ENCODE measurements at regions not wholly inside any gene's neighbourhood (a gene's known extent, or its start where the extent isn't known, plus 50 kb on each side); places are given as distances from the start of the nearest gene placed in this dataset.

DNA sequence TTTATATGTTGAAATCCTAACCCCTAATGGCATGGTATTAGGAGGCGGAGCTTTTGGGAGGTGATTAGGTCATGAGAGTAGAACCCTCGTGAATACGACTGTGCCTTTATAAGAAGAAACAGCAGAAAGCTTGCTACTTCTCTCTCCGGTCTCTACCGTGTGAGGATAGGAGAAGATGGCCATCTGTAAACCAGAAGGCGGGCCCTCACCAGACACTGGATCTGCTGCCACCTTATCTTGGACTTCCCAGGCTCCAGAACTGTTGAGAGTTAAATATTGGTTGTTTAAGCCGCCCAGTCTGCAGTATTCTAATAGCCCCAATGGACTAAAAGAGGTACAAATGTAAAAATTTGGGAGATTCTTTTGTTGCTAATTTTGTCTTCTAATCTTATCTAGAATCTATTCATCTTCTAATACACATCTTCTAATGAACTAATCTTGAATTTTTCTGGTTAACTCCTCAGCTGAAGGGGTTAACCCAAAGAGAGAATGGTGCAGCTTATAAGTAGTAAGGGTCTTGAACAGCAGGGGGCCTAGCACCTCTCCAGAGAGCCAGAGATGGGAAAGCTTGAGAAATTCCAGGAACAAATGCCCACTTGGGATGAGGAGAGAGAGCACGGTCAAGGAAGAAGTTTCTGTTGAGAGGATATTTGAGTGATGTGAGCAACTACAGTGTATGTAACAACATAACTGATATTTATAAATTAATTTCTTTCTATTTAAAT lies 264.0 kb upstream of the GRIP1 start:
- Histone ChIP-seq H2BK5ac (ENCODE audit: insufficient read length, low read length) (no peak overlapping the region), H3K79me1 (ENCODE audit: insufficient read depth, low read depth, low read length, poor library complexity, severe bottlenecking) (no peaks in the 10 kb centered on the region), H3K27ac (ENCODE audit: insufficient read length, low read depth, low read length) (no peak overlapping the region), H3K23me2 (ENCODE audit: insufficient read length, low read depth, low read length, poor library complexity, severe bottlenecking) (no peaks in the 10 kb centered on the region), H2BK20ac (ENCODE audit: low read depth, low read length, poor library complexity, severe bottlenecking) (no peak overlapping the region), H3K18ac (ENCODE audit: insufficient read length, low read depth, low read length) (no peak overlapping the region), H3K14ac (ENCODE audit: insufficient read depth, low read length) (no peak overlapping the region), H4K91ac (ENCODE audit: insufficient read length, low read depth, low read length) (no peak overlapping the region), H4K5ac (ENCODE audit: insufficient read length, low read depth, low read length) (no peak overlapping the region), H3K56ac (ENCODE audit: insufficient read length, low read depth, low read length) (no peak overlapping the region), H4K8ac (replicated peaks; ENCODE audit: insufficient read length, low read depth, low read length) (no peak overlapping the region), H3K4me2 (ENCODE audit: insufficient read depth, insufficient read length, low read length) (no peak overlapping the region), H3K4me1 (ENCODE audit: insufficient read depth, low read length) (no peaks in the 10 kb centered on the region), H2AFZ (ENCODE audit: low read length) (no peak overlapping the region), H3T11ph (ENCODE audit: low read length) (no peak overlapping the region), H3K23ac (ENCODE audit: insufficient read length, low read depth, low read length) (no peak overlapping the region), H2BK15ac (ENCODE audit: low read depth, low read length) (no peak overlapping the region), H2BK120ac (ENCODE audit: low read depth, low read length, poor library complexity, severe bottlenecking) (no peak overlapping the region), H3K9me3 (ENCODE audit: control insufficient read depth, low read depth, low read length) (no peaks in the 10 kb centered on the region), H2BK12ac (ENCODE audit: insufficient read length, low read depth, low read length) (no peak overlapping the region), H3K9ac (ENCODE audit: extremely low read depth, insufficient read length, low read length) (no peak overlapping the region), H3K27me3 (ENCODE audit: insufficient read depth, low read length) (no peaks in the 10 kb centered on the region), H3K4ac (ENCODE audit: low read depth, low read length) (no peak overlapping the region), H3K79me2 (ENCODE audit: insufficient read depth, low read length) (no peaks in the 10 kb centered on the region), H4K20me1 (ENCODE audit: control insufficient read depth, insufficient read depth, insufficient read length) (no peaks in the 10 kb centered on the region), H2AK5ac (ENCODE audit: insufficient read length, low read length) (no peak overlapping the region)
- no peak overlapping the region for H3K4me3 Mint-ChIP-seq
- H3K4me1 Mint-ChIP-seq = peaks cover 26 to 27% of the 10 kb centered on the region in 2 experiments
- H3K27ac Mint-ChIP-seq = no peak overlapping the region
- no peaks in the 10 kb centered on the region for H3K9me3 Mint-ChIP-seq
- no peak for DNase-seq
- no peaks in the 10 kb centered on the region for H3K27me3 Mint-ChIP-seq (ENCODE audit: low read depth)
- TF ChIP-seq, protein P1, sequence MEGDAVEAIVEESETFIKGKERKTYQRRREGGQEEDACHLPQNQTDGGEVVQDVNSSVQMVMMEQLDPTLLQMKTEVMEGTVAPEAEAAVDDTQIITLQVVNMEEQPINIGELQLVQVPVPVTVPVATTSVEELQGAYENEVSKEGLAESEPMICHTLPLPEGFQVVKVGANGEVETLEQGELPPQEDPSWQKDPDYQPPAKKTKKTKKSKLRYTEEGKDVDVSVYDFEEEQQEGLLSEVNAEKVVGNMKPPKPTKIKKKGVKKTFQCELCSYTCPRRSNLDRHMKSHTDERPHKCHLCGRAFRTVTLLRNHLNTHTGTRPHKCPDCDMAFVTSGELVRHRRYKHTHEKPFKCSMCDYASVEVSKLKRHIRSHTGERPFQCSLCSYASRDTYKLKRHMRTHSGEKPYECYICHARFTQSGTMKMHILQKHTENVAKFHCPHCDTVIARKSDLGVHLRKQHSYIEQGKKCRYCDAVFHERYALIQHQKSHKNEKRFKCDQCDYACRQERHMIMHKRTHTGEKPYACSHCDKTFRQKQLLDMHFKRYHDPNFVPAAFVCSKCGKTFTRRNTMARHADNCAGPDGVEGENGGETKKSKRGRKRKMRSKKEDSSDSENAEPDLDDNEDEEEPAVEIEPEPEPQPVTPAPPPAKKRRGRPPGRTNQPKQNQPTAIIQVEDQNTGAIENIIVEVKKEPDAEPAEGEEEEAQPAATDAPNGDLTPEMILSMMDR (conservative IDR thresholded peaks at IDR 0.05) = no peak
- no peaks in the 10 kb centered on the region for H3K36me3 Mint-ChIP-seq (ENCODE audit: insufficient read depth in 1 of 3, low read depth in 3 of 3)
- WGBS (ENCODE audit: extremely low coverage, insufficient read length, low lambda C conversion rate) = no CpG with 5 or more reads among the region's 8 CpGs
